Stimulated activated naive CD8-positive, alpha-beta T cell treated with anti-CD3 and anti-CD28 coated beads, Interleukin-15, Interleukin-2, amounts not matched to agents 100 ng/mL and 50 ng/mL, for 24 hours (primary cell): ENCODE measurements at regions not wholly inside any gene's neighbourhood (a gene's known extent, or its start where the extent isn't known, plus 50 kb on each side); places are given as distances from the start of the nearest gene placed in this dataset.

ENCODE experiments used
- H3K27ac Mint-ChIP-seq: one replicate; pipeline ENCODE4 v1.8.0; 2021; ENCODE audit warnings: mild to moderate bottlenecking, mixed read lengths
- H3K27me3 Mint-ChIP-seq: one replicate; pipeline ENCODE4 v1.8.0; 2021; ENCODE audit warnings: mixed read lengths
- H3K36me3 Mint-ChIP-seq: one replicate; pipeline ENCODE4 v1.8.0; 2021; ENCODE audit warnings: low read depth, mixed read lengths
- H3K4me1 Mint-ChIP-seq: one replicate; pipeline ENCODE4 v1.8.0; 2021; ENCODE audit warnings: low read depth, mixed read lengths
- H3K4me3 Mint-ChIP-seq: one replicate; pipeline ENCODE4 v1.8.0; 2021; ENCODE audit warnings: mild to moderate bottlenecking, mixed read lengths
- H3K9me3 Mint-ChIP-seq: one replicate; pipeline ENCODE4 v1.8.0; 2021; ENCODE audit warnings: mixed read lengths

- peaks cover 16% of the 10 kb centered on the region for H3K9me3 Mint-ChIP-seq
- no peaks in the 10 kb centered on the region for H3K4me1 Mint-ChIP-seq
- no peak overlapping the region for H3K27ac Mint-ChIP-seq
- no peaks in the 10 kb centered on the region for H3K27me3 Mint-ChIP-seq
- H3K4me3 Mint-ChIP-seq, result no peak overlapping the region
- no peaks in the 10 kb centered on the region for H3K36me3 Mint-ChIP-seq
Measured at GRCh38 chr6:19434065-19434464, 403.1 kb upstream of the ID4 start.

DNA sequence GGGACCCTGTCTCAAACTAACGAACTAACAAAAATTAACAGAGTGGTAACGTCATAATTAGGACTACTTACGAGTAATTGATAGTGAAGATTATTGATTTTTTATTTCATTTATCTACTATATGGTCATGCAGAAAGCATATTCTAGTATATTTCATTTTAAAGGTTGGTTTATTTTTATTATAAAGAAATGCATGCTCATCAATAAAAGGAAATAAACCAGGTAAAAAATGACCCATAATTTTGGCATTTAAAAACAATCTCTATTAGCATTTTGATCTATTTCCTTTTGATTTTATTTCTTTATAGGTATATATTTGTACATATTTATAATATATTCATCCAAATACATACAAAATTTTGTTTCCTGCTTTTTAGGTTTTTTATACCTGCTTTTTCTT, 401.4 kb upstream of the ID4 start:
- Mint-ChIP-seq H3K27me3 (no peaks in the 10 kb centered on the region), H3K36me3 (no peaks in the 10 kb centered on the region), H3K9me3 (peaks cover 16% of the 10 kb centered on the region), H3K27ac (no peak overlapping the region), H3K4me1 (no peaks in the 10 kb centered on the region), H3K4me3 (no peak overlapping the region)

DNA sequence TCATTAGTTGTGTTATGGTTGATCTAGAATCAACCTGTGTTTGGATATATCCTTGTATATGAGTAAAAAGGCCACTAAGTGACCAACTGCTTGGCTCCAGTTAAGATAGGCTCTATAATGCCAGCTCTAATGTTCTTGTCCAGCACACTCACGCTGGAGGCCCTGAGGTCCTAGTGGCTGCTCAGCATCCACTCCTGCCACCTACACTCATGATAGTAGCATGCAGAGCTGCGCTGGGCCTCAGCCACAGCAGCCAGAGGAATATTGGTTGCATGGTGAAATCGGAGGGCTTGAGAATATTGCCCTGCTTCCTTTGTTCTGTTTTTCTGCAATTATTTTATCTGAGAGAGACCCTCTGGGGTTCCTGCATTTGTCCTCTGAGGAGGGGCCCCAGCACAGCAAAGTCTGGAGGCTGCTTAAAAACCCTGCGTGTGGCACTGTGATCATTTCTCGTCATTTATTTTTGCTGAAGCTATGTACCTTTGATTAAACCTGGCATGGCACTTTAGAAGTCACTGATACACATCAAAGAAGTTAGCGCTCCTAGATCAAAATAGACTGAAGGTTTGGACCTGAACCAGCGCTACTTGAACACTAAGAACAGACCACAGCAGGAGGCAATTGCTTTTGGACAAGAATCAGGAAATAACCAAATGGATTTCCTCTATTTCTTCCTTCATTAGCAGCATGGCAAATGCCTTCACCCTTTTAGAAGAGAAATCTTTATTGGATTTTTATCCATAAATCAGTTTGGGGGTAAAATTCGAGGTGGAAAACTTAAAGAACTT, 398.4 kb upstream of the ID4 start:
- peaks cover 12% of the 10 kb centered on the region for H3K9me3 Mint-ChIP-seq
- H3K27me3 Mint-ChIP-seq, result no peaks in the 10 kb centered on the region
- no peak overlapping the region for H3K4me3 Mint-ChIP-seq
- H3K4me1 Mint-ChIP-seq, result no peaks in the 10 kb centered on the region
- no peak overlapping the region for H3K27ac Mint-ChIP-seq
- no peaks in the 10 kb centered on the region for H3K36me3 Mint-ChIP-seq

- H3K9me3 Mint-ChIP-seq, result peaks cover 12% of the 10 kb centered on the region
- H3K4me3 Mint-ChIP-seq, result no peak overlapping the region
- no peak overlapping the region for H3K27ac Mint-ChIP-seq
- no peaks in the 10 kb centered on the region for H3K4me1 Mint-ChIP-seq
- no peaks in the 10 kb centered on the region for H3K27me3 Mint-ChIP-seq
- H3K36me3 Mint-ChIP-seq, result no peaks in the 10 kb centered on the region
Measured at GRCh38 chr6:19440531-19440930, 396.6 kb upstream of the ID4 start.

- H3K4me3 Mint-ChIP-seq, result no peak overlapping the region
- no peaks in the 10 kb centered on the region for H3K4me1 Mint-ChIP-seq
- no peak overlapping the region for H3K27ac Mint-ChIP-seq
- no peaks in the 10 kb centered on the region for H3K27me3 Mint-ChIP-seq
- H3K9me3 Mint-ChIP-seq, result no peaks in the 10 kb centered on the region
- H3K36me3 Mint-ChIP-seq, result no peaks in the 10 kb centered on the region
Measured at GRCh38 chr6:19443411-19443810, 393.8 kb upstream of the ID4 start.

GRCh38 chr6:19444041-19444440, 393.1 kb upstream of the ID4 start:
- no peak overlapping the region for H3K27ac Mint-ChIP-seq
- no peaks in the 10 kb centered on the region for H3K9me3 Mint-ChIP-seq
- no peaks in the 10 kb centered on the region for H3K27me3 Mint-ChIP-seq
- no peak overlapping the region for H3K4me3 Mint-ChIP-seq
- H3K4me1 Mint-ChIP-seq, result no peaks in the 10 kb centered on the region
- no peaks in the 10 kb centered on the region for H3K36me3 Mint-ChIP-seq

DNA sequence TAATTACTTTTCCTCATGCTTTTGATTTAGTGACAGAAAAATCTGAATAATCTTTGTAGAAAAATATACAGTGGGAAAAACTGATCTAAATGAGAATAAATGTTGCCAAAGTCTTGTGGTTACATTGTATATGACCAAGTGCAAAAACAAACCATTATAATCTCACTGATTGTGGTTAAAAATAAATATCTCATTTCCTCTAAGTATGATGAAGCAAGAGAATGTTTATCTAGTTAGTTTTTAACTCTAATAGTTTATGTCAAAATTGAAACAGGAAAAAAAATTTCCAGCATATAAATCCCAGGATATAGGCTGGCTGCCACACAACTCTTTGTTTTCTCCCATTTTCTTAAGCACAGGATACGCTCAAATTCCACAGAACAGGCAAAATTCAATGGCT, 392.7 kb upstream of the ID4 start:
- Mint-ChIP-seq H3K9me3 (no peaks in the 10 kb centered on the region), H3K4me1 (no peaks in the 10 kb centered on the region), H3K27me3 (no peaks in the 10 kb centered on the region), H3K4me3 (no peak overlapping the region), H3K36me3 (no peaks in the 10 kb centered on the region), H3K27ac (no peak overlapping the region)

DNA sequence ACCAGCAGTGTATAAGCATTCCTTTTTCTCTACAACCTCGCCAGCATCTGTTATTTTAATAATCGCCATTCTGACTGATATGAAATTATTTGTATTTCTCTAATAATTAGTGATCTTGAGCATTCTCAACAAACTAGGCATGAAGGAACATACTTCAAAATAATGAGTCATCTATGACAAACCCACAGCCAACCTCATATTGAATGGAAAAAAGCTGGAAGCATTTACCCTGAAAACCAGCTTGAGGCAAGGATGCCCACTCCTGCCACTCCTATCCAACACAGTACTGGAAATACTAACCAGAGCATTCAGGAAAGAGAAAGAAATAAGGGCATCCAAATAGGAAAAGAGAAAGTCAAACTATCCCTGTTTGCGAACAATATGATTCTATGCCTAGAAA, 390.6 kb upstream of the ID4 start:
- Mint-ChIP-seq H3K4me1 (no peaks in the 10 kb centered on the region), H3K4me3 (no peak overlapping the region), H3K27ac (no peak overlapping the region), H3K9me3 (no peaks in the 10 kb centered on the region), H3K27me3 (no peaks in the 10 kb centered on the region), H3K36me3 (no peaks in the 10 kb centered on the region)

- Mint-ChIP-seq H3K9me3 (no peaks in the 10 kb centered on the region), H3K4me3 (no peak overlapping the region), H3K27ac (no peak overlapping the region), H3K36me3 (no peaks in the 10 kb centered on the region), H3K4me1 (no peaks in the 10 kb centered on the region), H3K27me3 (no peaks in the 10 kb centered on the region)
Measured at GRCh38 chr6:19450651-19451050, 386.5 kb upstream of the ID4 start.

DNA sequence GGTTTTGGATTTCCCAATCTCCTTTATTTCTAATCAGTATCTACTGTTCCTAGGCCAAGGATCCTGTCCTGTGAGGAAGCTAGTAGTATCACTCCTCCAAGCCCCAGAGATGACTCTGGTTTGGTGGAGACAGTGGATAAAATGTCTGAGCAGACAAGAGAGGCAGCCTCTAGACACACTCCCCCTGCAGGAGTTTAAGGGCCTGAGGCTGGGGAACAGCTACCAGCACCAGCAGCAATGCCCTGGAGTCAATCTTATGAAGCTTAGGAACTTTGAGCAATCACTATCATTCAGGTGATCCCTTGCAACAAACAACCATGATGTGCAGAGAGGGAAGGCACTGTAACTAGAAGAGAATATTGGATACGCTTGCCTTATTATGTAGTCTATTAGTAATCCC, 384.7 kb upstream of the ID4 start:
- H3K4me1 Mint-ChIP-seq, result no peaks in the 10 kb centered on the region
- no peaks in the 10 kb centered on the region for H3K27me3 Mint-ChIP-seq
- H3K4me3 Mint-ChIP-seq, result no peak overlapping the region
- H3K27ac Mint-ChIP-seq, result no peak overlapping the region
- H3K36me3 Mint-ChIP-seq, result no peaks in the 10 kb centered on the region
- no peaks in the 10 kb centered on the region for H3K9me3 Mint-ChIP-seq

GRCh38 chr6:19454001-19454720, 383.0 kb upstream of the ID4 start:
- no peaks in the 10 kb centered on the region for H3K36me3 Mint-ChIP-seq
- no peak overlapping the region for H3K4me3 Mint-ChIP-seq
- H3K9me3 Mint-ChIP-seq, result no peaks in the 10 kb centered on the region
- H3K27me3 Mint-ChIP-seq, result no peaks in the 10 kb centered on the region
- H3K27ac Mint-ChIP-seq, result no peak overlapping the region
- no peaks in the 10 kb centered on the region for H3K4me1 Mint-ChIP-seq

GRCh38 chr6:19454721-19455392, 382.3 kb upstream of the ID4 start:
- H3K4me3 Mint-ChIP-seq, result no peak overlapping the region
- no peaks in the 10 kb centered on the region for H3K4me1 Mint-ChIP-seq
- no peaks in the 10 kb centered on the region for H3K27me3 Mint-ChIP-seq

GRCh38 chr6:19463250-19463649, 373.9 kb upstream of the ID4 start:
- Mint-ChIP-seq H3K4me1 (no peaks in the 10 kb centered on the region), H3K27me3 (no peaks in the 10 kb centered on the region), H3K4me3 (no peak overlapping the region), H3K27ac (no peak overlapping the region), H3K36me3 (no peaks in the 10 kb centered on the region), H3K9me3 (no peaks in the 10 kb centered on the region)

More at GRCh38 chr6:19454721-19455392, 382.3 kb upstream of the ID4 start:
- Mint-ChIP-seq H3K36me3 (no peaks in the 10 kb centered on the region), H3K9me3 (no peaks in the 10 kb centered on the region), H3K27ac (no peak overlapping the region)

DNA sequence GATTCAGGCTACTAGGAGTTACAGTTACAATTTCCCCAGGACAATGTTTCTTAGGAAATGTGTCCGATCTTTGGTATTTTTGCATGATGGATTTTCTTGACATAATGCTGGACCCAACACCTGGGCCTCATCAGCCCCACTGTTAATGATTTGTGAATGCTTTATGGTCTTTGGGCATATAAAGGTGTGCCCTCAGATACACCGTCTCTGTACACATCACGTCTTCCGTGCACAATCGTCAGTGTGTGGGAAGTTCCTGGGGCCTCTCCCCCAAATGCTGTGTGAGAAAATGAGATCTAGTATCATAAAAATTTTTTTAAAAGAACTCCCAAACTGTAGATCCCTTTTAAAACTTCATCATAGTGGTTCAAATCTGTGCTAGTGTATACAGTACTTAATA, 373.2 kb upstream of the ID4 start:
- Mint-ChIP-seq H3K27ac (no peak overlapping the region), H3K27me3 (no peaks in the 10 kb centered on the region), H3K9me3 (no peaks in the 10 kb centered on the region), H3K4me1 (no peaks in the 10 kb centered on the region), H3K4me3 (no peak overlapping the region), H3K36me3 (no peaks in the 10 kb centered on the region)

GRCh38 chr6:19465256-19465655, 371.9 kb upstream of the ID4 start:
- Mint-ChIP-seq H3K27ac (no peak overlapping the region), H3K27me3 (no peaks in the 10 kb centered on the region), H3K9me3 (no peaks in the 10 kb centered on the region), H3K36me3 (no peaks in the 10 kb centered on the region), H3K4me1 (no peaks in the 10 kb centered on the region), H3K4me3 (no peak overlapping the region)
